HG03097 (cell line): ENCODE measurements at regions not wholly inside any gene's neighbourhood (a gene's known extent, or its start where the extent isn't known, plus 50 kb on each side); places are given as distances from the start of the nearest gene placed in this dataset.
"Not testable (repeated sequence)": the region's sequence is repeated elsewhere in the genome, so short reads cannot be mapped to it uniquely, and the experiment has no call there.

ENCODE experiments used
- ATAC-seq: cut with Tn5 transposase; IDR thresholded peaks from one replicate; pipeline ENCODE4 v1.9.1; 2021; ENCODE audit not compliant: unreplicated experiment, low FRiP score

GRCh38 chr4:84147831-84148230, 351.3 kb downstream of the NKX6-1 start:
- no peak for ATAC-seq

- peak; percentile 63 for ATAC-seq
Measured at GRCh38 chr4:84146300-84146959, 352.7 kb downstream of the NKX6-1 start.

- ATAC-seq, result no peak
Measured at GRCh38 chr4:84145176-84145575, 353.9 kb downstream of the NKX6-1 start.

- ATAC-seq, result not testable (repeated sequence)
Measured at GRCh38 chr4:84126911-84127310, 372.2 kb downstream of the NKX6-1 start.

- no peak for ATAC-seq
Measured at GRCh38 chr4:84126061-84126787, 372.9 kb downstream of the NKX6-1 start.

- no peak for ATAC-seq
Measured at GRCh38 chr4:84110040-84110439, 389.1 kb downstream of the NKX6-1 start.

- ATAC-seq, result not testable (repeated sequence)
Measured at GRCh38 chr4:84101653-84102625, 397.2 kb downstream of the NKX6-1 start.

- no peak for ATAC-seq
Measured at GRCh38 chr4:84100071-84100470, 399.0 kb downstream of the NKX6-1 start.

- no peak for ATAC-seq
Measured at GRCh38 chr4:84099599-84099998, 399.5 kb downstream of the NKX6-1 start.

- ATAC-seq, result no peak
Measured at GRCh38 chr4:84091266-84091665, 407.8 kb downstream of the NKX6-1 start.

GRCh38 chr4:84089652-84090437, 409.2 kb downstream of the NKX6-1 start:
- ATAC-seq, result no peak

GRCh38 chr4:84085986-84086385, 413.1 kb downstream of the NKX6-1 start:
- ATAC-seq, result no peak

DNA sequence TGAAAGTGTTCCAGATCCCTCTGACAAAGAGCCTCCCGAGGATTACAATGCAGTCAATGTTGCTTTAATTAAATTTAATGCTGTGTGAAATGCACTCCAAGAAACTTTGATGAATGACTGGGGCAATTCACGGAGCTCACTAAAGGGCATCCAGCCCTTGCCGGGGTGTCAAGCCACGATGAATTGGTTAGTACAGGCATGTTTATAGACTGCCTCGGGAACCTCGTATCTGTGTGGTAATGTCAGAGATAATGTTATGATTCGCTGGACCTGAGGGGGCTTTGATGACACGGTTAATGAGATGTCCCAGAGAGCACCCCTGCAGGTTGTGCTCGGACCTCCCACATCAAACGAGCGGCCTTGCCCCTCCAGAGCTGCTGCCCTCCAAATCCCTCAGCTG, 428.8 kb downstream of the NKX6-1 start:
- ATAC-seq, result no peak

DNA sequence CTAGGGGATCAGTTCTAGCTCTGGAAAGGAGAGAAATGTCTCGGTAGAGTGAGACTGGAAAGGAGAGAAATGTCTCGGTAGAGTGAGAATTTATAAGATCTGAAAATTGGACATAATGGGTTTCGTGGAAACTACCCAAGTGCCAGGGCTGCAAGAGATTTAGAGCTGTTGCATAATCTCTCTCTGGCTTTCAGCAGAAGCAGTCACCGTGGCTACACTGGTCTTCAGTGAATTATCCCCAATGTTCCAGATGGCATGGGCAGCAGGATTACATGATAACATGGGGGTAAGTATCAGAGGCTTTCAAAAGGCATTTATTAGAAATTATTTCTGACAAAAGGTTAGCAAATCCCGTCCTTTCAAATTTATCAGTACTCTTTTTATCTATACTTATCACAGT, 435.5 kb downstream of the NKX6-1 start:
- ATAC-seq, result no peak

GRCh38 chr4:84058201-84058600, 440.9 kb downstream of the NKX6-1 start:
- ATAC-seq, result no peak

- ATAC-seq, result no peak
Measured at GRCh38 chr4:84051639-84052038, 447.5 kb downstream of the NKX6-1 start.

DNA sequence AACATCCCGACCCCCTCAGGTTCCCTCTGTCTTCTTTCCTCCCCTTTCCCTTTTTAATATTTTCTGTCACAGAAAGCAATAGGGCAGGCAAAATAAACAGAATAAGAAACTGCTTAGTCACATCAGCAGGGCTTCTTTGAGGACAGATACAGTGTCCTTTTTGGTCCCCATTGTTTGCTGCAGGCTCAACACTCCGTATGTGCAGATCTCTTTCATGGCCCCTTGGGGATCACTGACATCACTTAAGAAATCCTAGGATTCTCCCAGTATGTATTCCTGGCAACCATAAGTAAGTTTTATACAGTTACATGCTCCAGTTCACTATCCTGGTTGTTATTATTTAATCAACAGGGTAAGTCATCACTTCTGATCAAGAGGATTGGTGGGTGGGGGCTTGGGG, 448.0 kb downstream of the NKX6-1 start:
- no peak for ATAC-seq

DNA sequence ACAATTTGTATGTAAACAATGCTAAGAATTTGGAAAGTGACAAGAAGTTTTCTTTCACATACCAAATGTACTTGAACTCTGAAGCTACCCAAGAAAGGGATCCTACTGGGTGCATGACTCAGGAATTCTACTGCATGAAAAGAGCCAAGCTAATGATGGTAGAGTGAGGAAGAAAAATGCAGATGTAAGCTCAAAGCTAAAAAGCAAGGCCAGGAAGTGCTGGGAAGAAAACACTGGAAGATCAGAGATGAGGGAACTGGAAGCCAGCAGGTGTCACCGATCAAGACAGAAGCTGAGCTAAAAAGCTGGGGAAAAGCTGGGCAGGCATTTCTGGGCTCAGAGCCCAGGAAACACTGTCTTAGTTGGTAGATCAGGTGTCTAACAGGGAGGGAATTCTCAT, 449.1 kb downstream of the NKX6-1 start:
- no peak for ATAC-seq

DNA sequence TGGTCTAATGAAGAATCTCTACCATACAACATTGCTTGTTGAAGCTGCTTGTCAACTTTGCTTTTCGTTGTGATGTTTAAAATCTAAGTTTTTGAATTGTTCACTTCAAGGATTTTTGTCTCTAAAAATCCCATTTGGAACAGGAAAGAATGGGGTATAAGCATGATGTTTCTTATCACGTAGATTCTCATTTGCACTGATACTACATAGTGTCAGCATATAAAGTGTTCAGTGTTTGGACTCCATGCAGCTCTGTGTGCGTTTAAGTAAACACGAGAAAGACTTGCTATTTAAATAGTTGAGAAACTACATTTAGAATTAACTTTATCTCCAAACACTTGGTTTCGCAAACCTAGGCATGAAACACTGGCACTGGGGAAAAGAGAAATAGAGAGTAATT, 452.5 kb downstream of the NKX6-1 start:
- ATAC-seq, result no peak

DNA sequence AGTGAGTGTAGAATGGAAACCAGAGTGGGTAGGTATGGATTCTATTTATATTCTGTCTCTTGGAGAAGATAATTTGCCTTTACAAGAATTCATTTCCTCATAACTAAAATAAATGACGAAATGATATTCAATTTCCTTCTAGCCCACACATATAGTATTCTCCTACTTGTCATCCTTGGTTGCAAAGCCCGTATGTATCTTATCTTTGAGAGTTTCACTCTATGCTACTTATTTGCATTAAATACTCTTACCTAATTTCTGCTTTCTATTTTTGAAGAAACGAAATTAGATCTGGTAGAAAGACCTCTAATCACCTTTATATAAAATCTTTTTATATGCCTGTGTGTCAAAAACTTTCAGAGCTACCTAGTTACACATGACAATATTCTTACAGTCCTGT, 457.7 kb downstream of the NKX6-1 start:
- no peak for ATAC-seq
